Upper lobe of right lung (tissue), 1 donor: ENCODE measurements at regions not wholly inside any gene's neighbourhood (a gene's known extent, or its start where the extent isn't known, plus 50 kb on each side); places are given as distances from the start of the nearest gene placed in this dataset.

ENCODE experiments used
- ATAC-seq: fragments of 200-7000 bp; cut with Tn5 transposase; one replicate; pipeline ENCODE4 v1.9.1; 2020; ENCODE audit warnings: mild to moderate bottlenecking, moderate library complexity
- DNase-seq: peaks from one replicate; pipeline ENCODE4 v3.0.0-alpha.2; 2020
- H3K27ac ChIP-seq: fragments of 200-600 bp; one replicate; pipeline ENCODE4 v1.8.0; 2022
- H3K27me3 ChIP-seq: fragments of 200-600 bp; one replicate; pipeline ENCODE4 v1.8.0; 2022; ENCODE audit warnings: mild to moderate bottlenecking
- H3K36me3 ChIP-seq: fragments of 200-600 bp; one replicate; pipeline ENCODE4 v1.8.0; 2022
- H3K4me1 ChIP-seq: fragments of 200-600 bp; one replicate; pipeline ENCODE4 v1.8.0; 2022
- H3K4me3 ChIP-seq: fragments of 200-600 bp; one replicate; pipeline ENCODE4 v1.8.0; 2022; ENCODE audit warnings: mild to moderate bottlenecking
- H3K9me3 ChIP-seq: fragments of 200-600 bp; one replicate; pipeline ENCODE4 v1.8.0; 2022
- intact Hi-C: fragments of 100-400 bp; cut with DNase I; formaldehyde crosslinking; loops from one replicate; pipeline ENCODE4 v1.11.0; 2022
- TF ChIP-seq, protein P1 (sequence below): fragments of 200-600 bp; IDR thresholded peaks from one replicate; pipeline ENCODE4 v1.8.0; 2022; ENCODE audit warnings: antibody characterized with exemption
- donor health status: DM: no; HTN: yes; CAD: no; lungs with severe emphysema.

DNA sequence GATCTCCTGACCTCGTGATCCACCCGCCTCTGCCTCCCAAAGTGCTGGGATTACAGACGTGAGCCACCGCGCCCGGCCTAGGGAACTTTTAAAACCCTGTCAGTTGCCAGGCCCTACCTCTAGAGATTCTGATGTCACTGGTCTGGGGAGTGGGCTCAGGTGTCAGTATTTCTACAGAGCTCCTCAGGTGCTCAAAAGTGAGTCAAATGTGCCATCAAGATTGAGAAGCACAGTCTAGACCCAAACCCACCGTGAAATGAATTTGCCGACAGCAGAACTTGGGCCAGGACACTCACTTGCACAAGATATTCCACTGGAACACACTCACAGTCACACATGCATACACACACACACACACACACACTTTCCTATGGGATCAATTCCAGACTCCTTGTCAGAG lies 215.5 kb downstream of the RRAGC start:
- DNase-seq (no peak), ATAC-seq (no peak)
- Histone ChIP-seq H3K9me3 (no peaks in the 10 kb centered on the region), H3K36me3 (no peaks in the 10 kb centered on the region), H3K4me3 (no peak overlapping the region), H3K27me3 (no peaks in the 10 kb centered on the region), H3K27ac (no peak overlapping the region), H3K4me1 (no peaks in the 10 kb centered on the region)
- intact Hi-C loops: no loop called here
- TF ChIP-seq, protein P1, sequence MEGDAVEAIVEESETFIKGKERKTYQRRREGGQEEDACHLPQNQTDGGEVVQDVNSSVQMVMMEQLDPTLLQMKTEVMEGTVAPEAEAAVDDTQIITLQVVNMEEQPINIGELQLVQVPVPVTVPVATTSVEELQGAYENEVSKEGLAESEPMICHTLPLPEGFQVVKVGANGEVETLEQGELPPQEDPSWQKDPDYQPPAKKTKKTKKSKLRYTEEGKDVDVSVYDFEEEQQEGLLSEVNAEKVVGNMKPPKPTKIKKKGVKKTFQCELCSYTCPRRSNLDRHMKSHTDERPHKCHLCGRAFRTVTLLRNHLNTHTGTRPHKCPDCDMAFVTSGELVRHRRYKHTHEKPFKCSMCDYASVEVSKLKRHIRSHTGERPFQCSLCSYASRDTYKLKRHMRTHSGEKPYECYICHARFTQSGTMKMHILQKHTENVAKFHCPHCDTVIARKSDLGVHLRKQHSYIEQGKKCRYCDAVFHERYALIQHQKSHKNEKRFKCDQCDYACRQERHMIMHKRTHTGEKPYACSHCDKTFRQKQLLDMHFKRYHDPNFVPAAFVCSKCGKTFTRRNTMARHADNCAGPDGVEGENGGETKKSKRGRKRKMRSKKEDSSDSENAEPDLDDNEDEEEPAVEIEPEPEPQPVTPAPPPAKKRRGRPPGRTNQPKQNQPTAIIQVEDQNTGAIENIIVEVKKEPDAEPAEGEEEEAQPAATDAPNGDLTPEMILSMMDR: no peak

DNA sequence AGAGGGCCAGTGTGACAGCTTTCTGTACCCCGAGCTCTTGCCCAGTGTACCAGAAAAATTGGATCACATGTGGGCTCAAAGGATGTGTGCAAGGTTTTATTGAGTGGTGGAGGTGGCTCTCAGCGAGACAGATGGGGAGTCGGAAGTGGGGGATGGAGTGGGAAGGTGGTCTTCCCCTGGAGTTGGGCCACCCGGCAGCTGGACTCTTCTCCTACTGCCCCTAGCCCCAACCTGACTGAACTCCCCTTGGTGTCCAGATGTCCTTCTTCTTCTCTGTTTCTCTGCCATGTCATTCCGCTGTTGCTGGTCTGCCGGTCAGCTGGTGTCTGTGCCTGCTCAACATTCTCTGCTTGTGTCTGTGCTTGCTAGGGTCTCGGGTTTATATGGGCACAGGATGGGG lies 217.9 kb downstream of the RRAGC start:
- no peak for ATAC-seq
- H3K9me3 ChIP-seq: no peaks in the 10 kb centered on the region
- TF ChIP-seq, protein P1: no peak
- no peak for DNase-seq
- no peaks in the 10 kb centered on the region for H3K4me1 ChIP-seq
- peaks cover 4% of the 10 kb centered on the region for H3K27me3 ChIP-seq
- intact Hi-C loops: no loop called here
- H3K27ac ChIP-seq: no peak overlapping the region
- H3K36me3 ChIP-seq: no peaks in the 10 kb centered on the region
- no peak overlapping the region for H3K4me3 ChIP-seq

DNA sequence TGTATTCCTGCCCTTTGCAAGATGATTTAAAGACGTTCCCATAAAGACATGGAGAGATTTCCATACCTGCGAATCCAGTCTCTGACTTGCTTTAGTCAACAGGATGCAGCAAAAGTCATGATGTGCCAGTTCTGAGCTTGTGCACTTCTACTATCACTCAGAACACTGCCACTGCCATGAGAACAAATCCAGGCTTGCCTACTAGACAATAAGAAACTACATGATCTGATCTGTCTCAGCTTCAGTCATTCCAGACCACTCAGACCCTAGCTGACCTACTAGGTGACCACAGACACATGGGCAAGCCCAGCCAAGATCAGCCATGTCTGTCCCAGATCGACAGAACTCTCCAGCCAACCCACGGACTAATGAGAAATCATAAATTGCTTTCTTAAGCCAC lies 219.2 kb downstream of the RRAGC start:
- no peak for DNase-seq
- Histone ChIP-seq H3K4me1 (no peaks in the 10 kb centered on the region), H3K27me3 (peaks cover 9% of the 10 kb centered on the region), H3K4me3 (no peak overlapping the region), H3K27ac (no peak overlapping the region), H3K9me3 (no peaks in the 10 kb centered on the region), H3K36me3 (no peaks in the 10 kb centered on the region)
- intact Hi-C loops: no loop called here
- TF ChIP-seq, protein P1: no peak
- ATAC-seq: no peak

DNA sequence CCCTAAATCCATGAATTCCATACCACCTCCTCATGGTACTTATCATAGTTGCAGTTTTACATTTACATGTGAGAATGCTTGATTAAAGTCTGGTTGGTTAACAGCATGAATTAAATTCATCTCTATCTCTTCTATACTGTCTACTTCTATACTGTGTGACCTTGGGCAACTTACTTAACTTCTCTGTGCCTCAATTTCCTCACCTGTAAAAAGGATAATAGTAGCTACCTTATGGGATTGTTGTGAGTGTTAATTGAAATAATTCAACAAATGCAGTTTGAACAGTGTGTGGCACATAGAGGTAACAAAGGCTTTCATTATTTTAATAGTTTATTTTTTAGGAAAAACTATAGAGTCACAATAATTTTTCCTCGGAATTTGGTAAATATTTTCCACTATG lies 231.3 kb downstream of the RRAGC start:
- ATAC-seq (no peak), DNase-seq (no peak)
- H3K36me3 ChIP-seq: no peaks in the 10 kb centered on the region
- H3K4me1 ChIP-seq: no peaks in the 10 kb centered on the region
- no peaks in the 10 kb centered on the region for H3K27me3 ChIP-seq
- no peak overlapping the region for H3K27ac ChIP-seq
- H3K9me3 ChIP-seq: no peaks in the 10 kb centered on the region
- no peak overlapping the region for H3K4me3 ChIP-seq
- TF ChIP-seq, protein P1: no peak
- intact Hi-C loops: no loop called here

DNA sequence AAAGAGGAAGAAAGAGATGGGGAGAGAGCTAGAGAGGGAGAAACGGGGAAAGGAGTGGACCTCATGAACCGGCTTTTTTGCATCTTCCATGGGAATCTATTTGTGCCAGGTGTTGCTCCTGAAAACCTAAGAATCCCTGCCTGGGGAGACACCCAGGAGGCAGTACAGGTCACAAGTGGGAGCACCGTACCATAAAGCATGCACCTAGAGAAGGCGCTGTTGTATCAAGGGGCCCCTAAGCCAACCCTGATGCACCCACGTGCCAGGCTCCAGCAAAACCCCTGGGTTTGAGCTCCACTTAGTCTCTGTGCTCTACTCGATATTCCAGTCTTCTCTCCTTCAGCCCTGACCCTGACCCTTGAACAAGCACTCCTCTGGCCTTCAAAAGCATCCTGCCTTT lies 233.6 kb downstream of the RRAGC start:
- no peak overlapping the region for H3K4me3 ChIP-seq
- H3K27me3 ChIP-seq: no peaks in the 10 kb centered on the region
- H3K36me3 ChIP-seq: no peaks in the 10 kb centered on the region
- ATAC-seq: no peak
- intact Hi-C loops: no loop called here
- TF ChIP-seq, protein P1: no peak
- DNase-seq: no peak
- no peak overlapping the region for H3K27ac ChIP-seq
- H3K9me3 ChIP-seq: no peaks in the 10 kb centered on the region
- H3K4me1 ChIP-seq: no peaks in the 10 kb centered on the region

DNA sequence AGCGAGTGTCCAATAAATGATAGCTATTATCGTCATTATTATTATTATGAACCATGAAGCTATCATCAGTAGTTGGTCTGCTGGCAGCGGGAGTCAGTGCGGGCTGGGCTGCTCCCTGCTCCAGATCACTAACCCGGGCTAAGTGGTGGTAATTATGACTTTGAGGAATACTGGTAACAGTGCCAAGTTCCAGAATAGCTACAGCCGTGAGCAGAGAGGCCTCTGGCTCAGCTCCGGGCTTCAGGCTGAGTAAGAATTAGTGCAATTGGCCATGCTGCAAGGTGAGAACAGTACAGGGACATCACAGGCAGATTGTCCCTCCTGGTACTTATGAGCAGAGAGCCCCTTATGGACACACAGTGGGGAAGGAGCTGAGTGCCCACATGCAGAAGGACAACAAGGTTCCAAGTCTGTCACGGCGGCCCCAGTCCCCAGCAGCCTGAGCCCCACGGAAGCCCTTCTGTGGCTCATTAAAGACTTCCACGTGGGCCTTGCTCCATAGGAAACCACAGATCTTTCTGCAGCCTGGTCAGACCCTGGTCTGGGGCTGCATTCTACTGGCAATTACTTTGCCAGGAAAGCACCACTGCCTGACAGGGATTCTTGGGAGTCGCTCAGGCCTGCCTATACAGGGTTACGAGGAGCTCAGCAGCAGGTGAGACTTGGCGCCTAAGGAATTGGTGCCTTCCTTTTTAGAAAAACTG lies 235.1 kb downstream of the RRAGC start:
- intact Hi-C loops: no loop called here

More for the DNA sequence above, 235.1 kb downstream of the RRAGC start:
- ATAC-seq (no peak), DNase-seq (no peak)
- no peaks in the 10 kb centered on the region for H3K9me3 ChIP-seq
- no peaks in the 10 kb centered on the region for H3K27me3 ChIP-seq
- H3K27ac ChIP-seq: no peak overlapping the region
- H3K4me3 ChIP-seq: no peak overlapping the region
- no peaks in the 10 kb centered on the region for H3K36me3 ChIP-seq
- H3K4me1 ChIP-seq: no peaks in the 10 kb centered on the region
- TF ChIP-seq, protein P1: no peak
